GM18502 (cell line): ENCODE measurements at regions not wholly inside any gene's neighbourhood (a gene's known extent, or its start where the extent isn't known, plus 50 kb on each side); places are given as distances from the start of the nearest gene placed in this dataset.
"Not testable (repeated sequence)": the region's sequence is repeated elsewhere in the genome, so short reads cannot be mapped to it uniquely, and the experiment has no call there.

Source experiments
- ATAC-seq: cut with Tn5 transposase; IDR thresholded peaks from one replicate; pipeline ENCODE4 v1.9.1; 2021; ENCODE audit warnings: mild to moderate bottlenecking; ENCODE audit not compliant: unreplicated experiment, poor library complexity

DNA sequence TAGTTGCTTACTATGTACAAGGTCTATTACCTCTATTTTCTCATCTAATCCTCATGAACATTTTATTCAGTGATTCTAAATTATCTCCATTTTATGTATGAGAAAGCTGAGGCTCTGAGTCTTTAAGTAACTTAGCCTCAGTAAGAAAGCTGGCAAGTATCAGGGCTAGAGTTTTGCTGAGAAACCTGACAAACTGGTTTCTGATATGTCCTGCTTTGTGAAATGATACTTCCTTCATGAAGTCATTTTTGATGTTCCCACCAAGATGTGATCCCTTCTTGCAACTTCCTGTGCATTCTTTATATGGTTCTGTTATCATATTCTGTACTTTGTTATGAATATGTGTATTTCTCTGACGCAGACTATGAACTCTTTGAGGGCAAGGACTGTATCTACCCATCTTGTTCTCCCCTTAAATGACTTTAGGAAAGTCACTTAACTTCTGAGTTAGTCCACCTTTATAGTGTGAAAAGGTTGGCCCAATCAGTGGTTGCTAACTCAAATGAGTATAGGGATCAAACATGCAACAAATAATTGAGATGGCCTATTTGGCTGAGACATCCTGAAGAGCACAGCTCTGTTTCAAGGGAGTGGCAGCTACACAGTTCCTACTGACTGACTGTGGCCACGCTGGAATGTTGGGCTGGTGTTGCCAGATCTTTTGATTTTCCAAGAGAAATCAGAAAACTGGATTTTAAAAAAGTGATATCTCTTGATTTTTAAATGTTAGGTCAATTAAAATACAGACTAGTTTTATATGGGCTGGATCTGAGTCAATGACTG, 127.9 kb upstream of the AMOT start:
- no peak for ATAC-seq

DNA sequence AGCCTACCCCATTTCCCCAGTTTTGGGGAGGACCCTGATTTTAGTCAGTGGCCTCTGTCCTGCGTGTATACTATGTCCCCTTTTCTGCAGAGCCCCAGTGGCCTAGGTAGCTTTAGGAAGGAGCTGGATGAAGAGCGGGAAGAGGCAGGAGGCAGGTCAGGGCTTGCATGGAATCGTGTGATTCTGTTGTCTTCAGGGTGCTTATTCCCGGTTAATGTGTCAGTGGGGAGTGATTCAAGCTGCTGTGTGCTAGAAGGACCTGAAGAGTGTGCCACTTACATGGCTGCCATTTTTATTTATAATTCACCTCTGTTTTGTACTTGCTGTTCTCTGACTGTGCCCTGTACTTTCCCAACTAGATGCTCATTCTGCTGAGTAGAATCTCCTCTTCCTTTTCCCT, 127.3 kb upstream of the AMOT start:
- no peak for ATAC-seq

DNA sequence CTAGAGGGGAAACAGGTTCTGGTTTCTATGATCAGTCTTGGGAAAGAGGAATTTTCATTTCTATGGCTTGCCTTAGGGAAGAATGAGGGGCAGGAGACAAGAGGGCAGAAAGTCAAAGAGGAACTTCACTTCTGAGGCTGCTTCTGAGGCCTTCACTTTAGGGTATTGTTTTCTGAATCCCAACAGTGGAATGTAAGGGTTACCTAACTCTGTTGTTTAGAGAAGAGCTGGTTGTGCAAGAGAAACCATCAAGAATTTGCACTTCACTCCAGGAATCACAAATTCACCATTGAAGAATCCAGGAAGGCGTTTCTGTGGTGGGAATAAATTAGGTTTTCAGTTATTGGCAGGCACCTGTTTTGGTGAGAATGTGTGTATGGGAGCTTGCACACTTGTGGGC, 126.7 kb upstream of the AMOT start:
- no peak for ATAC-seq

DNA sequence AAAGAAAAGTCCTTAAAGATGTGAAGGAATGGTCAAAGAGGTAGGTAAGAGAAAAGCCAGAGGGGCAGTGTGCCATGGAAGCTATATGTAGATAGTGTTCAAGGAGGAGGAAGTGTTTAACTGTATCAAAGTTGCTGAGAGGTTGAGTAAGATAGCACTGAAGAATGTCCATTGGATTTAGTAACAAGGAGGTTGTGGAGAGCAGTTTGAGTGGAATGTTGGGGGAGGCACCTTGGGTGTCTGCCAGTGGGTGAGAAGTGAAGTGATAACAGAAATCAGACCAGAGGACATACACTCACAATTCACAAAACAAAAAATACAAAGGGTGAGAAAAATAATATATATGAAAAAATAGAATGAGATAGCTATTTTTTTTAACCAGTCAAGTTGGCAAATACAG, 121.3 kb upstream of the AMOT start:
- ATAC-seq = no peak

DNA sequence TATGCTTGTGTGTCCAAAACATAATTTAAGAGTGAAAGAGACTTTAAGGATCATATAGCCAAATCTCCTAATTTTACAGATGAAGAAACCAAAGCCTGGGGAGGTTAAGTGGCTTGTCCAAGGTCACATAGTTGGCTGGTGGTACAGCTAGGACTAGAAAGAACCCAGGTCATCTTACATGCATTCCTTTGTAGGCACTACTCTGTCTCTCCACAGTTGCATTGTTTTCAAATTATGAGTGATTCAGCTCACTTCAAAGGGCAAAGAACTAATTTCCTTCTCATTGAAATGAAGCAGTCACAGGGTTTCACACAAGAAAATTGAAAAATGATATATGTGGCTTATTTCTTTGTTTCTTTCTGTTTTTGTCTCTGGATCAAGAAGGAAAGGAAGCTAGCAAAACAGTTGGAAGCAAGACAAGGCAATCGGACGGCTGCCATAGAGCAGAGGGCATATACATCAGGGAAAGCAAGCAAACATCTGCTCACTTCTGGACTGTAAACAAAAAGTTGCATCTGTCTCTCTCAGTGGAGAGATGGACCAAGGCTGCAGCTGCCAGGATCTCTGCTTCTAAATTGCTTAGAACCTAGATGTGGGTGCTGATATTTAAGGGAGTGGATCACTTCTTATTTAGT, 107.5 kb upstream of the AMOT start:
- ATAC-seq = no peak

DNA sequence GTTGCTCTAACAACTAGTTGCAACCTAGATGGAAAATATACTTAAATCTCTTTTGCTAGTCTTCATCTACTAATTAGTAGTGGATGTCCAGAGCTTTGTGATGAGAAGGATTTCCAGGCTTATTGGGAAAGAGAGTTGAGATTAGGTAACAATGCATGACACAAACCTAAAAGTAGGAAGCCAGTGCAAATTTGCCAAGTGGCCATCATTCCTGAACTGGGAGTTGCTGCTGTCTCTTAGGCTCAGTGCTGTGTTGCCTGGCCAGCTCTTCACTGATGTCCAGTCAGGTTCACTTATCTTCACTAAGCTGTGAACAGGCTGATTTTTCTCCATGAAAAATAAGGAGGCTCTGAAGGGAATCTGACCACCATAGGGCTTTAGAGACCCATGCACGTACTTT, 105.6 kb upstream of the AMOT start:
- ATAC-seq = no peak

DNA sequence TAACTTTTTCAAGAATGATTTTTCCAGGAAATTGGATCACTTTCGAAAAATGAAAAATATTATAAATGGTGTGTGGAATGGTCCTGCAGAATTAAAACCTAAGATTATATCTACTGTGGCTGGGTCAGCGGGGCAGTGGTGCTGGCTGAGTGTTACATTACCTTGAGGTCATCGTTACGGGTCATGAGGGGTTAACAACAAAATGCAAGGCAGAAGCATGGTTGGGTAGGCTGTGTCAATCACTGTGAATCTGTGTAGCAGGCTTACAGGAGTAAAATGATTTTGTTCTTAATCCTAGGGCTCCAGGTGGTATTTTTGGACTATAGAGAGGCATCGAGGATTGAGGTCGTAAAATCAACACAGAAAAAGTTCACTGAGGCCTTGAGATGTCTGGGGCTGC, 105.2 kb upstream of the AMOT start:
- ATAC-seq = no peak

DNA sequence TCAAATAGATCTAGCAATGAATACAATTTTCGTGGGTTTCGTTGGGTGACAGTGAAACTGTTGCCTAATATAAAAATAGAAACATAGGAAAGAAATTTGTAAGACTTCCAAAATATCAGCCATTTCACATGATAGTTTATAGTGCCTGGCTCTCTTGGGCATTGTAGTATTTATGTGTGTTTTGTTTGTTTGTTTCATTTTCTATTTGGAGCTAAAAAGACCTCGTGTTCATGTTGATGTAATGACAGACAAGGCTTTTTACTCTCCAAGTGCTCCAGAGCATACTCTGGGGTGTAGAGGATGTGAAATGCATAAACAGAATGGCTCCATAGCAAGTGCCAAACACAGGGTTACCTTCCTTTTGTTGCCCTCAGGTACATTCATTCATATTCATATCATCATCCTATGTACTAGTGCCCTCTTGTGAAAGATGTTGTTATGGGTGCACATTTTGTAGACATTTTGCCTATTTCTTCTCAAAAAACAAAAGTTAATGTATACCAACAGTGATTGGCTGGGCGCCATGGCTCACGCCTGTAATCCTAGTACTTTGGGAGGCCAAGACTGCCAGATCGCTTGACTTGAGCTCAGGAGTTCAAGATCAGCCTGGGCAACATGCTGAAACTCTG, 100.7 kb upstream of the AMOT start:
- peak; percentile 93 for ATAC-seq

DNA sequence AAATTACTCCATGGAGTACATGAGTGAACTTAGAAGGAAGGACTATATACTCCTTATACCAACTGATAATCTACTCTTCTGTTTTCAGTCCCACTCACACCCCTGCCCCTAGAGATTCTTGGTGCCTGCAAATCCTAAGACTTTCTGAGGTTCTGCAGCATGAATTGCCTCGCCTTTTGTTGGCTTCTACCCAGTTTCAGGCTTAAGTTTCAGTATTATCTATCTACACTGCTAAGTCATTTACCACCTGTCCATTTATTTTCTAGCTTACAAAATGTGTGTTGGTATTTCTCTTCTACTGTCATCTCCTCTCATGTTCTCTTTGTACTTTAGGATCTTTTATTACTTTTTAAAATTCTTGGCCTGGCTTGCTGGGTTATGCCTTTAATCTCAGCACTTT, 94.4 kb upstream of the AMOT start:
- peak; percentile 55 for ATAC-seq

DNA sequence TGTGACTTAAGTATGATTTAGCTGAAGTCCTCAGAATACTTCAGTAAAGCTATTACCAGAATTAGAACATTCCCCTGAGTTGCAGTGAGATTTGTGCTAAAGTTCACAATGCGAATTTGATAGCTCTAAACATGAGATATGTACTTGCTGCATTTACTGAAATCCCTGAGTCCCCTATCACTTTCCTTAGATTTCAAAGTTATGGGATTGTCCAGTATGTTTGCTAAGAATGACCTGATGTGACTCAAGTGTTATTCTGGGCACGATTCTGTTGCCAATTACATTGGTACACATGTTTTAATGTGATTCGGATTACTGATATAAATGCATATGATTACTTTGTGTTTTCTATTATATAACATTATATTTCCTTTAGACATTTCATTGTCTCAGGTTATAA, 91.3 kb upstream of the AMOT start:
- ATAC-seq = no peak

DNA sequence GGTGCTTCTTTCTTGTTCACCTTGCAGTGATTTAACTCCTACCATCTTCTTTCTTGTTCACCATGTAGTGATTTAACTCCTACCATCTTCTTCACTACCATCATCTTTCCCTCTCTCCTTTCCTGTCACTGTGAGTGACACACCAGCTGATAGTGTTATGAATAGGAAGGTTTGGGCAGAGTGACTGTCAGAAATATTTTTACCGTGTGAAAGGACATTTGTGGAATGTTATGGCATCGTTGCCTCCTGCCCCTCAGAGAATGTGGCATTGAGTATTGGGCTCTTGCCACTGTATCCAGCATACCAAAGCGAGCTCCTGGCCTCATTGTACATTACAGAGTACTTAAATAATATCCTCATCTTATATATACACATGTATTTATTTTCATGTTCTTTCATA, 90.8 kb upstream of the AMOT start:
- ATAC-seq = no peak

DNA sequence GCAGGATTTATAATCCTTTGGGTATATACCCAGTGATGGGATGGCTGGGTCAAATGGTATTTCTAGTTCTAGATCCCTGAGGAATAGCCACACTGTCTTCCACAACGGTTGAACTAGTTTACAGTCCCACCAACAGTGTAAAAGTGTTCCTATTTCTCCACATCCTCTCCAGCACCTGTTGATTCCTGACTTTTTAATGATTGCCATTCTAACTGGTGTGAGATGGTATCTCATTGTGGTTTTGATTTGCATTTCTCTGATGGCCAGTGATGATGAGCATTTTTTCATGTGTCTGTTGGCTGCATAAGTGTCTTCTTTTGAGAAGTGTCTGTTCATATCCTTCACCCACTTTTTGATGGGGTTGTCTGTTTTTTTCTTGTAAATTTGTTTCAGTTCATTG, 82.8 kb upstream of the AMOT start:
- not testable (repeated sequence) for ATAC-seq

DNA sequence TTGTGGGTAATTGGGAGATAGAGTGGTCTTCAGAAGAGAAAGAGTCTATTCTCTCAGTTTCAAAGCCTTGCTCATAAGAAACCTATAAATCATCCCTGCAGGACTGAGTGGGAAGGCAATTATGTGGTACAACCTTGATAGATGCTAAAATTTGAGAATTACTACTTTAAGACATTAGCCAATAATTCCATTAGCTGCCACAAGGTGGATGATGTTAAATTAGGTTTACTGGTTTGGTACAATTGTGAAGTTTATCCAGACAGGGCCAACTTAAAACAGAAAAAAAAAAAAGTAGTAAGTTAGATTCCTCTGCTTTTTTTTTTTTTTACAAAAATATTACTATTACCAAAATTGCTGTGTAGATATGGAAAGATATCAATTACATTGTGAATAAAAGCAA, 73.2 kb upstream of the AMOT start:
- ATAC-seq = no peak

DNA sequence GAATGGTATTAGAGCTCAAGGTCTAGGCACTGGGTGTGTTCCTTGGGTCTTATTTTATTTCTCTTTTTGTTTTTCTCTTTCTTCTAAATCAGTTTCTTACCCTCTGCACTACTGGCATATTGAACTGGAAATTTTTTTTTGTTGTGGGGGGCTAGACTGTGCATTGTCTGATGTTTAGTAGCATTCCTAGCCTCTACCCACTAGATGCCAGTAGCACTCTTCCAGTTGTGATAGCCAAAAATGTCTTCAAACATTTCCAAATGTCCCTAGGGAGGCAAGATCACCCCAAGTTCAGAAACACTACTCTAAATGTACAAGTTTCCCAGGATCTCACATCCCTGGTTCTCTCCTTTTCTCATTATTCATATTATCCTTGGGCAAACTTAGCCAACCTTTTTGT, 69.8 kb upstream of the AMOT start:
- ATAC-seq = no peak

DNA sequence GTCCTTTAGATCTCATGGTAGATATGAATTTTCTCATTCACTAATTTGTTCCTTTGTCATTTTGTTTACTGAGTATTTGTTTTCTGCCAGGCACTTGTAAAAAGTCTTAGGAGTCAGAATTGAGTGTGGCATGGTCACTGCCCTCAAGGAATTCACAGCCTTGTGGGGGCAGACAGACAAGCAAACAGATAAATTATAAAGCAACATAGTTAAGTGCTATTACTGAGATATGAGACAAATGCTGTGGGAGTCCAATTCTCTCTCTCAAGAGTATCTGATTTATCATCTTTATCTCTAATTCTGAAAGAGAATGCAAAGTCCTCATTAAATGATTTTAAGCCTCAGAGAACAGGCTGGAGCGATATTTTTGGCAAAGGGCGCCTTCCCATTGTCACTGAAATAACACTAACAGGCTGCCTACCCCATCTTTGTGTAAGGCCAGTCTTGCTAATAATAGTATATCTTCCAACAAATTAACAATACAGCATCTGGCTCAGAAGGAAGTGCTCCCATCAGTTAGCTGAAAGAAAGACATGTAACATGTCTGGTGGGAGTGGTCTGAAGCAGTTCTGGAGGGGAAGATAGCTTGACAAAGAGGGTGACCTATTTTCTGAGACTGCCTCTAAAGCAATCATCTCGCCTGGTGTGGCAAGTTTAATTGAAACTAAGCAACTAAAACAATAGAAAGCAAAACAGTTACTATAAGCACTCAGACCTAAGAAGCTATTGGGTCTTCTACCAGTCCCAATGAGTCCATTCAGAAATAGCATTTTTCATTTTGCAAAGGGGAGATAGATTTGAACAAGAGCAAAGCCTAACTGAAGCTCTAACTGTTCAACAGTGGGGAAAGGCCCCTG, 61.5 kb upstream of the AMOT start:
- ATAC-seq = no peak

DNA sequence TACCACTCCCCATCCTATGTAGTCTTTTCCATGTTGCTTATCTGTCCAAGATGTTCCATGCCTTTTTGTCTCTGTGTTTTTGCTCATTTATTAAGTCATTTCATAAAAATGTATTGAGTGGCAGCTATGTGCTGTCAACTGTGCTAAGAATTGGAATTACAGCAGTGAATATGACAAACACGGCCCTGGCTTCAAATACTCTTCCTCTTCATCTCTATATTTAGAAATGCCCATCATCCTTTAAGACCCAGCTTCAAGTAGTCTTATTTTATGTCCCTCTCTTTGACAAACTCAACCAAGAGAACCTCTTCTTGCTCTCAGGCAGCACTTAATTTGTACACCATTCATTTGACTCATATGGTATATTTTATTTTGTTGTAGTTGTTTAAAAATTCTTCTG, 55.4 kb upstream of the AMOT start:
- ATAC-seq = no peak
